ENCODE measurements at regions not wholly inside any gene's neighbourhood (a gene's known extent, or its start where the extent isn't known, plus 50 kb on each side); places are given as distances from the start of the nearest gene placed in this dataset.

DNA sequence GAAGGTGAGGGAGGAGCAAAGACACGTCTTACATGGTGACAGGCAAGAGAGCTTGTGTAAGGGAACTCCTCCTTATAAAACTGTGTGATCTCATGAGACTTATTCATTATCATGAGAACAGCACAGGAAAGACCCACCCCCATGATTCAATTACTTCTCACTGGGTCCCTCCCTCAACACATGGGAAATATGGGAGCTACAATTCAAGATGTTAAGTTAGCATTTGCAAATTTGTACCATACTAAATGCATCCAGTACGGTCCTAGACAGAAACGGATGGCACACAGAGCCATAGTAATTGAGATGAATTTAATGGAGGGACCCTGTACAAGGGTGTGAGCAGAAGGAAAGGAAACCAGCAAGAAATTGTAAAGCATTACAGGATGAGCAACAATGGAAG, 765.8 kb upstream of the API5 start:
- Histone ChIP-seq H3K9me3 (ENCODE audit: insufficient read depth, low read length) (0 out of 2 replicates have a peak, but pooled peaks cover 7% of the 10 kb centered on the region), H3K27me3 (ENCODE audit: low read depth, low read length) (no peaks in the 10 kb centered on the region), H2AFZ (ENCODE audit: low read depth, low read length) (no peak overlapping the region), H3K4me2 (ENCODE audit: low read length) (no peak overlapping the region), H3K27ac (ENCODE audit: low read length) (no peak overlapping the region), H4K20me1 (ENCODE audit: insufficient read depth, low read length) (no peaks in the 10 kb centered on the region), H3K9ac (ENCODE audit: low read length) (no peak overlapping the region), H3K79me2 (ENCODE audit: low read length) (no peaks in the 10 kb centered on the region), H3K4me1 (ENCODE audit: low read length) (no peaks in the 10 kb centered on the region), H3K36me3 (replicated peaks; ENCODE audit: low read depth, low read length) (no peaks in the 10 kb centered on the region), H3K4me3 (ENCODE audit: low read length) (no peak overlapping the region)
- TF ChIP-seq EZH2phosphoT487 (IDR thresholded peaks at IDR 0.05; ENCODE audit: low read depth) = no peak
- TF ChIP-seq CTCF (IDR thresholded peaks at IDR 0.05; ENCODE audit: low read depth, low read length) = no peak

DNA sequence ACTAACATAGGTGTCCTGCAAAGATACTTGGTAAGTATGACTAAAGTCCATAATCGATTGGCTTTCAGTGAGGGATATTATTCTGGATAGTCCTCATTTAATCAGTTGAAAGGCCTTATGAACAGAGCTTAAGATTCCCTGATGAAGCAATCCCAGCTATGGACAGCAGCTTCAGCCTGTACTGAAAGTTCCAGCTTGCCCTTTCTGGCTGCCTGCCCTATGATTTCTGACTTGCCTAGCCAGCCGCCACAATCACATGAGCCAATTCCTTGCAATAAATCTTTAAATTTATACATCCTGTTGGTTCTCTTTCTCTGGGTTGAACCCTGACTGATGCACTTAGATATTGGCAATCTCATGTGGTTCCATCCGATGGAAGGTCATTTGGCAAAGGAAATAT, 759.0 kb upstream of the API5 start:
- Histone ChIP-seq H3K27me3 (ENCODE audit: low read depth, low read length) (no peaks in the 10 kb centered on the region), H3K4me2 (ENCODE audit: low read length) (no peak overlapping the region), H3K36me3 (replicated peaks; ENCODE audit: low read depth, low read length) (no peaks in the 10 kb centered on the region), H3K4me3 (ENCODE audit: low read length) (no peak overlapping the region), H3K27ac (ENCODE audit: low read length) (no peak overlapping the region), H3K4me1 (ENCODE audit: low read length) (no peaks in the 10 kb centered on the region), H3K9ac (ENCODE audit: low read length) (no peak overlapping the region), H3K9me3 (ENCODE audit: insufficient read depth, low read length) (no peaks in the 10 kb centered on the region), H4K20me1 (ENCODE audit: insufficient read depth, low read length) (no peaks in the 10 kb centered on the region), H2AFZ (ENCODE audit: low read depth, low read length) (no peak overlapping the region), H3K79me2 (ENCODE audit: low read length) (no peaks in the 10 kb centered on the region)
- TF ChIP-seq CTCF (IDR thresholded peaks at IDR 0.05; ENCODE audit: low read depth, low read length) (no peak), EZH2phosphoT487 (IDR thresholded peaks at IDR 0.05; ENCODE audit: low read depth) (no peak)

- H3K4me2 ChIP-seq (ENCODE audit: low read length) = no peak overlapping the region
- no peak overlapping the region for H3K9ac ChIP-seq (ENCODE audit: low read length)
- H3K27me3 ChIP-seq (ENCODE audit: low read depth, low read length) = no peaks in the 10 kb centered on the region
- H3K4me1 ChIP-seq (ENCODE audit: low read length) = no peaks in the 10 kb centered on the region
- no peak overlapping the region for H2AFZ ChIP-seq (ENCODE audit: low read depth, low read length)
- H3K27ac ChIP-seq (ENCODE audit: low read length) = no peak overlapping the region
- TF ChIP-seq EZH2phosphoT487 (IDR thresholded peaks at IDR 0.05; ENCODE audit: low read depth) = no peak
- no peak for TF ChIP-seq CTCF (IDR thresholded peaks at IDR 0.05; ENCODE audit: low read depth, low read length)
- H3K9me3 ChIP-seq (ENCODE audit: insufficient read depth, low read length) = no peaks in the 10 kb centered on the region
- H3K4me3 ChIP-seq (ENCODE audit: low read length) = no peak overlapping the region
- H3K36me3 ChIP-seq (replicated peaks; ENCODE audit: low read depth, low read length) = no peaks in the 10 kb centered on the region
- H4K20me1 ChIP-seq (ENCODE audit: insufficient read depth, low read length) = no peaks in the 10 kb centered on the region
- no peaks in the 10 kb centered on the region for H3K79me2 ChIP-seq (ENCODE audit: low read length)
Observed at GRCh38 chr11:42555190-42555589, 756.6 kb upstream of the API5 start.

GRCh38 chr11:42571131-42571877, 740.5 kb upstream of the API5 start:
- Histone ChIP-seq H3K4me3 (ENCODE audit: low read length) (no peak overlapping the region), H2AFZ (ENCODE audit: low read depth, low read length) (no peak overlapping the region), H3K36me3 (replicated peaks; ENCODE audit: low read depth, low read length) (no peaks in the 10 kb centered on the region), H3K9me3 (ENCODE audit: insufficient read depth, low read length) (no peaks in the 10 kb centered on the region), H4K20me1 (ENCODE audit: insufficient read depth, low read length) (no peaks in the 10 kb centered on the region), H3K79me2 (ENCODE audit: low read length) (no peaks in the 10 kb centered on the region), H3K9ac (ENCODE audit: low read length) (no peak overlapping the region), H3K4me1 (ENCODE audit: low read length) (no peaks in the 10 kb centered on the region), H3K27me3 (ENCODE audit: low read depth, low read length) (no peaks in the 10 kb centered on the region), H3K4me2 (ENCODE audit: low read length) (no peak overlapping the region), H3K27ac (ENCODE audit: low read length) (no peak overlapping the region)
- TF ChIP-seq EZH2phosphoT487 (IDR thresholded peaks at IDR 0.05; ENCODE audit: low read depth) (no peak), CTCF (IDR thresholded peaks at IDR 0.05; ENCODE audit: low read depth, low read length) (no peak)

Data from OCI-LY3 (cell line).